Gastroesophageal sphincter (tissue), 4 donors: ENCODE measurements at regions not wholly inside any gene's neighbourhood (a gene's known extent, or its start where the extent isn't known, plus 50 kb on each side); places are given as distances from the start of the nearest gene placed in this dataset.

Source experiments
- ATAC-seq: fragments of 150-250 bp; one replicate; pipeline ENCODE4 v1.9.1; 2016; ENCODE audit warnings: mild to moderate bottlenecking, moderate library complexity
- H3K27ac ChIP-seq, 4 donors: fragments of 200-600 bp; sonication (generic) in 3 of 4; 1 replicate in 3 of 4; 2 replicates in 1 of 4; pipeline ENCODE4 v1.5.1; 2016 to 2019
- H3K27me3 ChIP-seq: fragments of 200-600 bp; sonication (generic); one replicate; pipeline ENCODE4 v1.5.1; 2019
- H3K36me3 ChIP-seq, 2 donors: fragments of 200-600 bp; sonication (generic); one replicate each; pipeline ENCODE4 v1.5.1; 2019; ENCODE audit warnings: control low read depth in 1 of 2
- H3K4me1 ChIP-seq, 3 donors: fragments of 200-600 bp; sonication (generic); 1 replicate in 2 of 3; 2 replicates in 1 of 3; pipeline ENCODE4 v1.5.1; 2016 to 2019; ENCODE audit warnings: control low read depth in 2 of 3
- H3K4me3 ChIP-seq, 2 donors: fragments of 200-600 bp; sonication (generic); one replicate each; pipeline ENCODE4 v1.5.1; 2019; ENCODE audit warnings: mild to moderate bottlenecking in 1 of 2, moderate library complexity in 1 of 2
- H3K9me3 ChIP-seq, 3 donors: fragments of 200-600 bp; sonication (generic); one replicate each; pipeline ENCODE4 v1.5.1; 2017 to 2019; ENCODE audit warnings: control low read depth in 2 of 3
- CTCF ChIP-seq, 4 experiments: fragments of 200-600 bp in 2 of 4; fragments of 450-650 bp in 2 of 4; sonication (generic) in 1 of 4; IDR thresholded peaks; one replicate each; pipeline ENCODE4 v1.5.1; 2017 to 2019; ENCODE audit warnings: antibody characterized with exemption in 4 of 4, mild to moderate bottlenecking in 2 of 4, moderate library complexity in 2 of 4
- EP300 ChIP-seq: sonication (generic); formaldehyde crosslinking; IDR thresholded peaks from one replicate; pipeline ENCODE4 v1.6.1; 2017; ENCODE audit warnings: antibody characterized with exemption, mild to moderate bottlenecking
- POLR2A ChIP-seq, 2 donors: fragments of 450-650 bp; IDR thresholded peaks; one replicate each; pipeline ENCODE4 v1.6.1; 2017; ENCODE audit warnings: antibody characterized with exemption in 2 of 2, mild to moderate bottlenecking in 2 of 2, moderate library complexity in 1 of 2
- POLR2AphosphoS5 ChIP-seq: sonication (generic); formaldehyde crosslinking; IDR thresholded peaks from one replicate; pipeline ENCODE4 v1.6.1; 2017; ENCODE audit warnings: antibody characterized with exemption
- WGBS, 2 donors: methylation state at CpG; one replicate each; pipeline ENCODE4 v1.1.5; 2018; ENCODE audit warnings: low coverage in 1 of 2; 5-methylcytosine and 5-hydroxymethylcytosine counted together

GRCh38 chr10:21243748-21244257, 281.7 kb downstream of the SKIDA1 start:
- H3K27me3 ChIP-seq: peaks cover 6% of the 10 kb centered on the region
- no peak for ATAC-seq
- no peaks in the 10 kb centered on the region for H3K4me1 ChIP-seq
- H3K4me3 ChIP-seq: no peak overlapping the region
- no peaks in the 10 kb centered on the region for H3K9me3 ChIP-seq
- H3K36me3 ChIP-seq: no peaks in the 10 kb centered on the region
- no peak overlapping the region for H3K27ac ChIP-seq
- WGBS, 2 donors: 88% methylated on average over 7 to 8 of the region's 8 CpGs
- TF ChIP-seq EP300 (no peak), POLR2A (IDR thresholded peaks at IDR 0.05) (no peak), POLR2AphosphoS5 (no peak), CTCF (IDR thresholded peaks at IDR 0.05) (no peak)

- Histone ChIP-seq H3K9me3 (no peaks in the 10 kb centered on the region), H3K4me1 (no peaks in the 10 kb centered on the region), H3K4me3 (no peak overlapping the region), H3K27me3 (peaks cover 6% of the 10 kb centered on the region), H3K36me3 (no peaks in the 10 kb centered on the region), H3K27ac (no peak overlapping the region)
- ATAC-seq: no peak
- TF ChIP-seq EP300 (no peak), POLR2A (IDR thresholded peaks at IDR 0.05) (no peak), POLR2AphosphoS5 (no peak), CTCF (IDR thresholded peaks at IDR 0.05) (no peak)
- whole genome bisulfite sequencing, 2 donors: 94 to 100% methylated on average over 3 of the region's 3 CpGs
Measured at GRCh38 chr10:21242915-21243314, 282.6 kb downstream of the SKIDA1 start.

- WGBS, 2 donors: 61 to 79% methylated on average over 2 of the region's 2 CpGs
- TF ChIP-seq CTCF (IDR thresholded peaks at IDR 0.05) (no peak), POLR2A (IDR thresholded peaks at IDR 0.05) (no peak), POLR2AphosphoS5 (no peak), EP300 (no peak)
- no peaks in the 10 kb centered on the region for H3K9me3 ChIP-seq
- no peaks in the 10 kb centered on the region for H3K36me3 ChIP-seq
- no peaks in the 10 kb centered on the region for H3K27me3 ChIP-seq
- no peak overlapping the region for H3K4me3 ChIP-seq
- no peaks in the 10 kb centered on the region for H3K4me1 ChIP-seq
- H3K27ac ChIP-seq: no peak overlapping the region
- ATAC-seq: no peak
Measured at GRCh38 chr10:21238717-21239116, 286.8 kb downstream of the SKIDA1 start.

GRCh38 chr10:21238044-21238443, 287.4 kb downstream of the SKIDA1 start:
- Histone ChIP-seq H3K4me1 (no peaks in the 10 kb centered on the region), H3K4me3 (no peak overlapping the region), H3K9me3 (no peaks in the 10 kb centered on the region), H3K27ac (no peak overlapping the region), H3K36me3 (no peaks in the 10 kb centered on the region), H3K27me3 (no peaks in the 10 kb centered on the region)
- no peak for TF ChIP-seq EP300
- ATAC-seq: no peak
- WGBS, 2 donors: 96 to 100% methylated on average over 2 to 5 of the region's 5 CpGs

- H3K4me1 ChIP-seq: no peaks in the 10 kb centered on the region
- H3K27ac ChIP-seq: no peak overlapping the region
- H3K27me3 ChIP-seq: no peaks in the 10 kb centered on the region
- ATAC-seq: no peak
- H3K36me3 ChIP-seq: no peaks in the 10 kb centered on the region
- TF ChIP-seq EP300: no peak
- TF ChIP-seq POLR2AphosphoS5: no peak
- TF ChIP-seq POLR2A (IDR thresholded peaks at IDR 0.05): no peak
- no peak overlapping the region for H3K4me3 ChIP-seq
- no peaks in the 10 kb centered on the region for H3K9me3 ChIP-seq
- 58% methylated on average over 2 of the region's 6 CpGs; no CpG with 5 or more reads in 1 of the 2 donors for WGBS, 2 donors
Measured at GRCh38 chr10:21234761-21235160, 290.7 kb downstream of the SKIDA1 start.

- Histone ChIP-seq H3K27ac (no peak overlapping the region), H3K4me1 (no peaks in the 10 kb centered on the region), H3K4me3 (no peak overlapping the region), H3K9me3 (peaks cover 0 to under 1% (median 0%) of the 10 kb centered on the region in 3 donors), H3K36me3 (no peaks in the 10 kb centered on the region), H3K27me3 (no peaks in the 10 kb centered on the region)
- ATAC-seq: no peak
- no peak for TF ChIP-seq CTCF (IDR thresholded peaks at IDR 0.05)
- TF ChIP-seq POLR2A (IDR thresholded peaks at IDR 0.05): no peak
Measured at GRCh38 chr10:21230219-21230618, 295.3 kb downstream of the SKIDA1 start.
